HUES48 (cell line): ENCODE measurements at regions not wholly inside any gene's neighbourhood (a gene's known extent, or its start where the extent isn't known, plus 50 kb on each side); places are given as distances from the start of the nearest gene placed in this dataset.

ENCODE experiments used
- H3K27ac ChIP-seq: one replicate; pipeline ENCODE4 v1.7.0; 2013; ENCODE audit warnings: low read depth, low read length, inconsistent platforms
- H3K27me3 ChIP-seq: 2 replicates; pipeline ENCODE4 v1.6.1; 2013; ENCODE audit warnings: mild to moderate bottlenecking, low read length; ENCODE audit not compliant: control insufficient read depth, insufficient read depth
- H3K36me3 ChIP-seq: 2 replicates; pipeline ENCODE4 v1.6.1; 2013; ENCODE audit warnings: low read length; ENCODE audit not compliant: control insufficient read depth, insufficient read depth
- H3K4me1 ChIP-seq: 2 replicates; pipeline ENCODE4 v1.6.1; 2013; ENCODE audit warnings: mild to moderate bottlenecking, low read length; ENCODE audit not compliant: control insufficient read depth, insufficient read depth
- H3K4me3 ChIP-seq: 2 replicates; pipeline ENCODE4 v1.5.1; 2013; ENCODE audit warnings: mild to moderate bottlenecking, low read depth, low read length
- H3K9ac ChIP-seq: 2 replicates; pipeline ENCODE4 v1.6.1; 2013; ENCODE audit warnings: mild to moderate bottlenecking, low read depth, low read length, moderate library complexity
- H3K9me3 ChIP-seq: 2 replicates; pipeline ENCODE4 v1.6.1; 2013; ENCODE audit warnings: low read length; ENCODE audit not compliant: control insufficient read depth, insufficient read depth

- H3K9me3 ChIP-seq: peaks cover 4% of the 10 kb centered on the region; the same call in 1 of the 2 replicates
- H3K4me3 ChIP-seq: no peak overlapping the region
- no peaks in the 10 kb centered on the region for H3K27me3 ChIP-seq
- no peak overlapping the region for H3K27ac ChIP-seq
- H3K9ac ChIP-seq: no peak overlapping the region
- peaks cover 3% of the 10 kb centered on the region; the same call in 1 of the 2 replicates for H3K36me3 ChIP-seq
- peaks cover 18% of the 10 kb centered on the region for H3K4me1 ChIP-seq
Measured at GRCh38 chr10:90308223-90308622, 549.6 kb downstream of the HTR7 start.

- no peak overlapping the region for H3K27ac ChIP-seq
- H3K4me3 ChIP-seq: no peak overlapping the region
- H3K9ac ChIP-seq: no peak overlapping the region
- H3K9me3 ChIP-seq: peaks cover 4% of the 10 kb centered on the region; the same call in 1 of the 2 replicates
- H3K4me1 ChIP-seq: peaks cover 16% of the 10 kb centered on the region; the same call in 1 of the 2 replicates
- H3K36me3 ChIP-seq: no peaks in the 10 kb centered on the region
- H3K27me3 ChIP-seq: no peaks in the 10 kb centered on the region
Measured at GRCh38 chr10:90313576-90314325, 544.1 kb downstream of the HTR7 start.

- no peaks in the 10 kb centered on the region for H3K9me3 ChIP-seq
- no peak overlapping the region for H3K4me3 ChIP-seq
- peaks cover 25% of the 10 kb centered on the region for H3K4me1 ChIP-seq
- no peaks in the 10 kb centered on the region for H3K27me3 ChIP-seq
- no peaks in the 10 kb centered on the region for H3K36me3 ChIP-seq
- H3K9ac ChIP-seq: no peak overlapping the region
- no peak overlapping the region for H3K27ac ChIP-seq
Measured at GRCh38 chr10:90314718-90315117, 543.1 kb downstream of the HTR7 start.

- H3K27ac ChIP-seq: no peak overlapping the region
- H3K9ac ChIP-seq: no peak overlapping the region
- no peaks in the 10 kb centered on the region for H3K36me3 ChIP-seq
- H3K27me3 ChIP-seq: no peaks in the 10 kb centered on the region
- H3K4me1 ChIP-seq: peaks cover 34% of the 10 kb centered on the region
- no peak overlapping the region for H3K4me3 ChIP-seq
- H3K9me3 ChIP-seq: no peaks in the 10 kb centered on the region
Measured at GRCh38 chr10:90317172-90317571, 540.7 kb downstream of the HTR7 start.

- Histone ChIP-seq H3K4me1 (peaks cover 34% of the 10 kb centered on the region), H3K4me3 (no peak overlapping the region), H3K9me3 (no peaks in the 10 kb centered on the region), H3K36me3 (no peaks in the 10 kb centered on the region), H3K27ac (peak overlapping the region; percentile 89), H3K9ac (no peak overlapping the region), H3K27me3 (no peaks in the 10 kb centered on the region)
Measured at GRCh38 chr10:90318659-90319058, 539.2 kb downstream of the HTR7 start.

- Histone ChIP-seq H3K9me3 (no peaks in the 10 kb centered on the region), H3K36me3 (no peaks in the 10 kb centered on the region), H3K4me3 (no peak overlapping the region), H3K4me1 (peaks cover 34% of the 10 kb centered on the region), H3K9ac (0 out of 2 replicates have a peak overlapping the region, but pooled peaks have one; percentile 0), H3K27me3 (no peaks in the 10 kb centered on the region), H3K27ac (peak overlapping the region; percentile 89)
Measured at GRCh38 chr10:90319188-90319914, 538.5 kb downstream of the HTR7 start.

- Histone ChIP-seq H3K9me3 (no peaks in the 10 kb centered on the region), H3K9ac (no peak overlapping the region), H3K36me3 (no peaks in the 10 kb centered on the region), H3K4me1 (peaks cover 34% of the 10 kb centered on the region), H3K27ac (no peak overlapping the region), H3K27me3 (no peaks in the 10 kb centered on the region), H3K4me3 (no peak overlapping the region)
Measured at GRCh38 chr10:90321132-90321816, 536.6 kb downstream of the HTR7 start.

GRCh38 chr10:90326498-90327267 lies 531.2 kb downstream of the HTR7 start:
- Histone ChIP-seq H3K27me3 (no peaks in the 10 kb centered on the region), H3K9ac (no peak overlapping the region), H3K4me3 (no peak overlapping the region), H3K36me3 (no peaks in the 10 kb centered on the region), H3K27ac (no peak overlapping the region), H3K4me1 (no peaks in the 10 kb centered on the region), H3K9me3 (no peaks in the 10 kb centered on the region)

GRCh38 chr10:90327611-90328010 lies 530.2 kb downstream of the HTR7 start:
- no peaks in the 10 kb centered on the region for H3K9me3 ChIP-seq
- H3K36me3 ChIP-seq: no peaks in the 10 kb centered on the region
- H3K4me3 ChIP-seq: no peak overlapping the region
- H3K27ac ChIP-seq: no peak overlapping the region
- H3K4me1 ChIP-seq: no peaks in the 10 kb centered on the region
- no peak overlapping the region for H3K9ac ChIP-seq
- H3K27me3 ChIP-seq: no peaks in the 10 kb centered on the region

GRCh38 chr10:90328459-90328858 lies 529.4 kb downstream of the HTR7 start:
- Histone ChIP-seq H3K27ac (no peak overlapping the region), H3K27me3 (no peaks in the 10 kb centered on the region), H3K9me3 (no peaks in the 10 kb centered on the region), H3K4me1 (no peaks in the 10 kb centered on the region), H3K4me3 (no peak overlapping the region), H3K36me3 (no peaks in the 10 kb centered on the region), H3K9ac (no peak overlapping the region)
